Tibial nerve (tissue), 4 donors: ENCODE measurements at regions not wholly inside any gene's neighbourhood (a gene's known extent, or its start where the extent isn't known, plus 50 kb on each side); places are given as distances from the start of the nearest gene placed in this dataset.

Experiments used
- CTCF ChIP-seq, 5 experiments: fragments of 200-600 bp in 3 of 5; fragments of 450-650 bp in 2 of 5; sonication (generic) in 3 of 5; IDR thresholded peaks; one replicate each; pipeline ENCODE4 v1.5.1; 2016 to 2019; ENCODE audit warnings: antibody characterized with exemption in 5 of 5, mild to moderate bottlenecking in 3 of 5, moderate library complexity in 2 of 5
- EP300 ChIP-seq, 2 donors: sonication (generic); formaldehyde crosslinking; IDR thresholded peaks; one replicate each; pipeline ENCODE4 v1.6.1; 2017; ENCODE audit warnings: antibody characterized with exemption in 2 of 2, mild to moderate bottlenecking in 1 of 2
- POLR2A ChIP-seq, 2 donors: fragments of 450-650 bp; IDR thresholded peaks; one replicate each; pipeline ENCODE4 v1.6.1; 2017; ENCODE audit warnings: antibody characterized with exemption in 2 of 2, mild to moderate bottlenecking in 2 of 2, moderate library complexity in 2 of 2

GRCh38 chr3:159775372-159775961 is 213.2 kb upstream of the IL12A start:
- TF ChIP-seq CTCF (IDR thresholded peaks at IDR 0.05) (no peak), POLR2A (IDR thresholded peaks at IDR 0.05) (no peak), EP300 (IDR thresholded peaks at IDR 0.05) (peak in 1 of 2 donors; percentile 54)
